Activated T-cell treated with anti-CD3 and anti-CD28 coated beads, Interleukin-2, amount 50 U/mL, for 4 hours (primary cell): ENCODE measurements at regions not wholly inside any gene's neighbourhood (a gene's known extent, or its start where the extent isn't known, plus 50 kb on each side); places are given as distances from the start of the nearest gene placed in this dataset.

ENCODE experiments used
- ATAC-seq, 2 donors: fragments of 200-7000 bp; cut with Tn5 transposase; one replicate each; pipeline ENCODE4 v1.10.0; 2021
- DNase-seq: peaks from one replicate; pipeline ENCODE4 v3.0.0-alpha.2; 2020
- H3K27me3 Mint-ChIP-seq: one replicate; pipeline ENCODE4 v1.8.0; 2021; ENCODE audit warnings: low read depth, mixed read lengths
- H3K36me3 Mint-ChIP-seq: one replicate; pipeline ENCODE4 v1.8.0; 2022; ENCODE audit warnings: mixed read lengths; ENCODE audit not compliant: insufficient read depth
- H3K4me1 Mint-ChIP-seq: one replicate; pipeline ENCODE4 v1.8.0; 2021; ENCODE audit warnings: low read depth, mixed read lengths
- H3K4me3 Mint-ChIP-seq: one replicate; pipeline ENCODE4 v1.8.0; 2021; ENCODE audit warnings: mild to moderate bottlenecking, moderate library complexity, mixed read lengths
- H3K9me3 Mint-ChIP-seq: one replicate; pipeline ENCODE4 v1.8.0; 2021; ENCODE audit warnings: mixed read lengths

DNA sequence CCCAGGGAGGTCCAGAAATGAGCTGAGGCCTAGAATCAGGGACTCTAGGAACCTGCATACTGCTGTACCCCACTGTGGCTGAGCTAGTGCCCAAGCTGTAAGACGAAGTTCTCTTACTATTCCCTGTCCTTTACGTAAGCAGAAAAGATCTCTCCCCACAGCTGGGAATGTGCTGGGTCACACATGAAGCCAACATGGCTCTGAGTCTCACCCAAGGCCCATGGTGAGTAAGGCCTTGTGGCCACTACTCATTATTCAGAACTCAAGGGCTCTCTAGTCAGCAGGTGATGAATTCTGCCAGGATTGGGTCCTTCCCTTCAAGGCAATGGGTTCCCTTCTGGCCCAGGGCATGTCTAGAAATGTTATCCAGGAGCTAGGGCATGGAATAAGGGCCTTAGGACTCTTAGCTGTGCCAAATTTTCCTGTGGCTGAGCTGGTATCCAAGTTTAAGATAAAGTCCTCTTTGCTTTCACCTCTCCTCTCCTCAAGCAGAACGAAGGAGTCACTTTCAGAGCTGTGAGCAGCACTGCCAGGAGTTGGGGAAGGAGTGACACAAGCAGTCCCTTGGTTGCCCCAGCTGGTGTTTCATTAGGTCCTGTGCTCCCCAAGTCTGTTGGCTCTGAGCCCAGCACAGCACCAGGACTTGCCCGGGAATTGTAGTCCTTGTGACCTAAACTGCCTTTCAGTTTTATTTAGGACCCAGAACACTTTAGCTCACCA, 707.6 kb downstream of the SLC4A3 start:
- no peak for DNase-seq
- ATAC-seq: no peak
- H3K27me3 Mint-ChIP-seq: no peaks in the 10 kb centered on the region
- no peak overlapping the region for H3K4me3 Mint-ChIP-seq
- H3K9me3 Mint-ChIP-seq: peaks cover 28% of the 10 kb centered on the region
- H3K36me3 Mint-ChIP-seq: no peaks in the 10 kb centered on the region
- no peaks in the 10 kb centered on the region for H3K4me1 Mint-ChIP-seq

DNA sequence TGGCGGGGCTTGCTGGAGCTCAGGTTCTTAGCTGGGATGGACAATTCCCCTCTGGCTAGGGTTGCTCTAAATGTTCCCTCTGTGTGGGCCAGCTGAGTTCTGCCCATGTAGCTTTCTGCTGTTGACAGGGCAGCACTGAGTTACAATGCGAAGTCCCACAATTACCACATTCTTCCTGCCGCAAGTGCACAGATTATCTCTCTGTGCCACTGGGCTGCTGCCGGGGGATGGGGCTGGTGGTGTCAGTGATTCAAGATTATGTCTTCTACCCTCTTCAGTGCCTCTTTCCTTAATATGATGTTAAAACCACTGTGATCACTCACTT, 708.1 kb downstream of the SLC4A3 start:
- H3K27me3 Mint-ChIP-seq: no peaks in the 10 kb centered on the region

DNA sequence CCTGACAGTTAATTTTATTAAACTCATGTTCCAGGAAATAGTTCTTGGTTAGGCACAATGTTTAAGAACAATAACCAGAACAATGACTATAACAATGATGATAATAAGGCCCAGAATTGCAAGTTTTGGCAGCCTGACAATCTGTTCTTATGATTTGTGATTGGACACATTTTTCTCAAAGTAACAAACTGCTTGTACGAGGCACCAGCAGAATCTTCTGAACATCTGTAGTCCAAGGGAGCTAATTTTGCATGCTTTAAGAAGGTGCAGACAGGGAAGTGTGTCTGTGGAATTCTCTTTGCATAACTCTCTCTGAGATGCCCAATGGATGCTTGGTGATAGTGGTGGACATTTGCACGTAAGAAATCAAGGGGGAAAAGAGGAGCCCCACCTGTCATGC, 709.3 kb downstream of the SLC4A3 start:
- Mint-ChIP-seq H3K4me1 (no peaks in the 10 kb centered on the region), H3K36me3 (no peaks in the 10 kb centered on the region), H3K9me3 (peaks cover 19% of the 10 kb centered on the region), H3K27me3 (no peaks in the 10 kb centered on the region), H3K4me3 (no peak overlapping the region)
- DNase-seq (no peak), ATAC-seq (no peak)

More for the DNA sequence above, 708.1 kb downstream of the SLC4A3 start:
- Mint-ChIP-seq H3K4me1 (no peaks in the 10 kb centered on the region), H3K36me3 (no peaks in the 10 kb centered on the region), H3K9me3 (peaks cover 26% of the 10 kb centered on the region), H3K4me3 (no peak overlapping the region)
- no peak for ATAC-seq
- no peak for DNase-seq

DNA sequence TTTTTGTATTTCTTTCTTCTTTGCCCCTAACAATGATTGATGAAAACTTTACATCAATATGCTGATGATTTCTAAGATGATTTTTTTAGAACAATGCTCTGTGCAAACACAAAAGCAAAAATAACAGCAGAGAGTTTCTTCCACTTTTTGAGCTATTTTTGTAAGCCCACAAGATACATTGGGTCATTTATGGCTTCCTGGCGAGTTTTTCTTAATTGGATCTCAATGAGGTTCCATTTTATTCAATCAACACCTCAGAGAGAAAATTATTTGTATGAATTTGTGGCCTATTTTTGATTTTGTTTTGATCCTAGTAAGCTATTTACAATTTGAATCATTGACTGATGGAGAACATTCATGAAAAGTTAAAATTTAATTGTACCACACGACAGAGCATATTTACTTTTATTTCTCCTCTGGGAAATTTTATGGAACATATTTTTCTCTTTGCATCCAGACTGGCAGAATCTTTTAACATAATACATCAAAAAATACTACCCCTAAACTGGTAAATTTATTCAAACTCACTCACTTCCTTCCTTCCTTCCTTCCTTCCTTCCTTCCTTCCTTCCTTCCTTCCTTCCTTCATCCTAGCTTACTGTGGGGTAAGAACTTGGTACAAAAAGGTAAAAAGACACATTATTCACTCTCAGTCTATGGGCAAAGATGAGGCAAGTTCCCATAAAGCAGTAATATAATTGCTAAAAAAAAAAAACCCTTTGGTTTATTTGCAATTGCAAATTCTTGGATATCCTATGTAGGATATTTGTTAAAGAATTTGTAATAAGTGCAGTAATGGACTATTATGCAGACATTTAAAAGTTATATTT, 710.4 kb downstream of the SLC4A3 start:
- H3K27me3 Mint-ChIP-seq: no peaks in the 10 kb centered on the region
- H3K36me3 Mint-ChIP-seq: no peaks in the 10 kb centered on the region
- H3K4me1 Mint-ChIP-seq: no peaks in the 10 kb centered on the region
- DNase-seq (no peak), ATAC-seq (no peak)
- H3K4me3 Mint-ChIP-seq: no peak overlapping the region
- peaks cover 11% of the 10 kb centered on the region for H3K9me3 Mint-ChIP-seq

DNA sequence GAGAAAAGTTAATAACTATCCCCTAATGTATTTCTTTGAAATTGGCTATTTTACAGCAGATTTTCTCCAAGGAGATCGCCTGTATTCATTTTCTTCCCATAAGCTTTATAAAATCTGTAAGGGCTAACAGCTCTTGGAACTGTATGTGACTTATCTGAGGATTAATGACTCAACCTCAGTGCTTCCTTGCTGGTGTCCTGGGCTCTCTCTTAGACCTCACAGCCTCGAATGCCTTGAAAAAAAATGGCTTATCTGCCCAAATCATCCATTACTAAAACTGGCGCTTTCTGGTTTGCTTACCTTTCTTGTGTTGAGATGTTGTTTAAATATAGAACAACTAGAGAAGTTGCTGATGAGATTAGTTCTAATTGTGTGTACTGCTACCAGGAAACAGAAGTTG, 713.6 kb downstream of the SLC4A3 start:
- Mint-ChIP-seq H3K4me3 (no peak overlapping the region), H3K27me3 (no peaks in the 10 kb centered on the region), H3K36me3 (no peaks in the 10 kb centered on the region), H3K4me1 (no peaks in the 10 kb centered on the region), H3K9me3 (peaks cover 3% of the 10 kb centered on the region)
- DNase-seq (no peak), ATAC-seq (no peak)

DNA sequence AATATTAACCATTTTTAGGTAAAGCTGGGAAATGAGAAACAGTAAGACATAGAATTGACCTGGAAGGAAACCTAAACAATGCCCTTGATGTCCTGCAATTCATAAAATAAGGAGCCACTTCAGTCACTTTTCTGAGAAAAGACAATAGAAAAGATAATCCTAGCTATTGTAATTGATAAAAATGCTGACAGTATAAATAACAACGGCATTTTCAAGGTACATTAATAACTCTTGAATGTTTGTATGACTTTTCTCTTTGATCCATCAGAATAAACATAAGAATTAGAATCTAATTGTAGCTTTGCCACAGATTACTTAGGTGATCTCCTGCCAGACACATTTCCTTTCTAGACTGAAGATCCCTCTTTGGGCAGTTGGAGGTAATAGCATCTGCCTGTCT, 719.5 kb downstream of the SLC4A3 start:
- H3K4me1 Mint-ChIP-seq: no peaks in the 10 kb centered on the region
- no peak for ATAC-seq
- no peak for DNase-seq
- H3K36me3 Mint-ChIP-seq: no peaks in the 10 kb centered on the region
- H3K9me3 Mint-ChIP-seq: no peaks in the 10 kb centered on the region
- H3K27me3 Mint-ChIP-seq: no peaks in the 10 kb centered on the region
- H3K4me3 Mint-ChIP-seq: no peak overlapping the region

DNA sequence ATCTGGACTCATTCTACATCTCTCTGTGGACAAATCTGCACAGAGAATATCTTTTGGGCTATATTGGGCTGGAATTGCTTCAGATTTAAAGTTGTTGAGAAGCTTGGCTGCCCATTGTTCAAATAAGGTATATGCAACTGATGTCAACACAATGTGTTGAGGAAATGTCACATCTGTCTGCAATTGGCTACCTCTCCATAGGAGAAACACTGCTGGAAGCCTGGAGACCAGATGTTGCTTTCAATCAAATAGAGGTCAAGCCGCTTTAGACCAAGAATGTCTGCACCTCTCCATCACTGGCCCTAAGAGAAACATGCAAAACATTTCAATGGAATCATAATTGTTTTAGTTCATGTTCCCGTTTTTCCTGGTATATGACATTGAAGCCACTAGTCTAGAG, 720.2 kb downstream of the SLC4A3 start:
- H3K4me1 Mint-ChIP-seq: no peaks in the 10 kb centered on the region
- no peaks in the 10 kb centered on the region for H3K27me3 Mint-ChIP-seq
- no peaks in the 10 kb centered on the region for H3K9me3 Mint-ChIP-seq
- H3K36me3 Mint-ChIP-seq: no peaks in the 10 kb centered on the region
- DNase-seq (no peak), ATAC-seq (no peak)
- no peak overlapping the region for H3K4me3 Mint-ChIP-seq

DNA sequence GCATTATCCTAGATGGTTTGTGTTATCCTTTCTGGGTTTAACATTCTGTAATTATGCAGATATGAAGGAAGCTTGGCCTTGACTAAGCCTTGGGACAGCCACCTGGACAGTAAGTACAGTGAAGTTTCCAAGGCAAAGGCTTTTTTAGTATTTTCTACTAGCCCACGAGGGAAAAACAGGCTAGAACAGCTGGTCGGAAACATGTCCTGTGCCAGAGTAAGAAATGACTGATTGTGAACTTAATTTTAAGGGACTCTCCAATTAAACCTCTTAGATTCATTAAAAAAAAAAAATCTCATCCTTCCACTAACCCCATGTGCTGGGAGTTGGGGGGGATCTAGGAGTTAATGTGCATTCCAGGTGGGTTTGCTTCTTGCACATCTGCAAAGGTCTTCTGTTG, 720.8 kb downstream of the SLC4A3 start:
- H3K4me3 Mint-ChIP-seq: no peak overlapping the region
- DNase-seq (no peak), ATAC-seq (no peak)
- no peaks in the 10 kb centered on the region for H3K27me3 Mint-ChIP-seq
- H3K9me3 Mint-ChIP-seq: no peaks in the 10 kb centered on the region
- no peaks in the 10 kb centered on the region for H3K4me1 Mint-ChIP-seq
- H3K36me3 Mint-ChIP-seq: no peaks in the 10 kb centered on the region

DNA sequence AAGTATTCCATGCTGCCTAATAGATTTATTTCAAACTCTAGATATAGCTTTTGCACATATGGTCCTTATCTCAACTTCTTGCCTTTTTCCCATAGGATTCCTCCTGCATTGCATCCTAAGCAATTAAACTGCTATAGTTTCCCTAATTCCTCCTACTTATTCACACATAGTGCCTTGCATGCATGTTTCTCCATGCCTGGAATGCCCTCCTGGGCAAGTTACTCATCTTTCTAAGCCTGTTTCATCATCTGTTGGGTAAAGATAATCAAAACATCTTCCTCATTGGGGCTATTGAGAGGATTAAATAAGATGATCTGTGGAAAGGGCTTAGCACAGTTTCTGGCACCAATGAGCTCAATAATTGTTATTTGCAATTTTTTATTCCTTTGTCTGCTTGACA, 726.5 kb downstream of the SLC4A3 start:
- no peaks in the 10 kb centered on the region for H3K27me3 Mint-ChIP-seq
- no peak overlapping the region for H3K4me3 Mint-ChIP-seq
- DNase-seq: no peak
- ATAC-seq: no peak
- no peaks in the 10 kb centered on the region for H3K9me3 Mint-ChIP-seq
- no peaks in the 10 kb centered on the region for H3K36me3 Mint-ChIP-seq
- no peaks in the 10 kb centered on the region for H3K4me1 Mint-ChIP-seq

DNA sequence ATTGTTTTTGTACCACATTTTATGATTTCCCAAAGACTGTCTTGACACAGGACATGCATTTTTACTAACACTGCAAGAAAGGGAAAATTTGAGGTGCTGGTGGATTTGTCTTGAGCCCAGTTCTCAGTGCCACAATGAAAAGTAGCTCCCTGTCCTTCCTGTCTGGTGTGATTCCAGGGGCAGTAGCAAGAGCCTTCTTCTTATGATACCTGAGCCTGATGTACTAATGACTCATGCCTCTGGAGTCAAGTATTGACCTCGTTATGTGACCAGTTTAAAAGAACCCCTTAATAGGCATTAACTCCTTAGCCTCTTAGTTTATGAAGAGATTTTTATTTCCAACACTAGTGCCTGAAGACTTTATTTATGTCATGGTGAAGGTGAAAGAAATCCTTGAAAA, 728.6 kb downstream of the SLC4A3 start:
- Mint-ChIP-seq H3K4me3 (no peak overlapping the region), H3K27me3 (no peaks in the 10 kb centered on the region), H3K36me3 (no peaks in the 10 kb centered on the region), H3K9me3 (no peaks in the 10 kb centered on the region), H3K4me1 (no peaks in the 10 kb centered on the region)
- ATAC-seq (no peak), DNase-seq (no peak)

DNA sequence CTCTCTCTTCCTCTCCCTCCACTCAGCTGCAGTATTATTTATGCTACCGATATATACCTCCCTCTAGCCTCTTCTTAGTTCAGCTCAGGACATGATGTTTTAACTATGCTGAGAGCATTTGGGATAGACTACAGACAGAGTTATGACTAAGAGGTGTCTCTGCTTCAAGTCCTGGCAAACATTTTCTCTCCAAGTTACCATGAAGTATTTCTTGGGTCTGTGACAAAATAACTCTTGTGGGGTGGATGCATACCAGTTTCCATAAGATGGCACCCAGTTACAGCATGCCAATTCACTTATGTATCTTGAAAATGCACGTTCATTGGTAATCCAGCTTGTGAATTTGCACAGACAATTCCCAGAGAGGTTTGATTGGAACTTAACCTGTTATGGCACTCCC, 737.6 kb downstream of the SLC4A3 start:
- DNase-seq (no peak), ATAC-seq (no peak)

DNA sequence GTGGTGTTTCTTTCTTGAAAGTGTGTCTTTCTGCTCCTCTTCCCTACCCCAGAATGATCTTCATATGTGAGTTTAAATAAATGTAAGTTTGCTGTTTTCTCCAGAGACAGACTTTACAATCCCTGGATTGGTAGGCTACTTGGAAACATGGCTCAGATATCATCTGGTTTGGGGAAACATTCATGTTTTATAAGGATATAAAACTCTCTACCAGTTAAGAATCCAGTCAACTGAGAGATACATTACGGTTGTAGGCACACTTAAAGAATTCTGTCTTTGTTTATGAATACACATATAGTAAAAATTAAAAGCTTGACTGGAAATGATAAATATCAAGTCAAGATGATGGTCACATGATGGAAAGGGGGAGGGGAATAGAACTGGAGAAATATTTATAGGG, 739.3 kb downstream of the SLC4A3 start:
- DNase-seq (no peak), ATAC-seq (no peak)
- Mint-ChIP-seq H3K9me3 (no peaks in the 10 kb centered on the region), H3K4me3 (no peak overlapping the region), H3K4me1 (no peaks in the 10 kb centered on the region), H3K36me3 (no peaks in the 10 kb centered on the region), H3K27me3 (no peaks in the 10 kb centered on the region)

More for the DNA sequence above, 737.6 kb downstream of the SLC4A3 start:
- no peak overlapping the region for H3K4me3 Mint-ChIP-seq
- H3K4me1 Mint-ChIP-seq: no peaks in the 10 kb centered on the region
- no peaks in the 10 kb centered on the region for H3K36me3 Mint-ChIP-seq
- H3K27me3 Mint-ChIP-seq: no peaks in the 10 kb centered on the region
- no peaks in the 10 kb centered on the region for H3K9me3 Mint-ChIP-seq

DNA sequence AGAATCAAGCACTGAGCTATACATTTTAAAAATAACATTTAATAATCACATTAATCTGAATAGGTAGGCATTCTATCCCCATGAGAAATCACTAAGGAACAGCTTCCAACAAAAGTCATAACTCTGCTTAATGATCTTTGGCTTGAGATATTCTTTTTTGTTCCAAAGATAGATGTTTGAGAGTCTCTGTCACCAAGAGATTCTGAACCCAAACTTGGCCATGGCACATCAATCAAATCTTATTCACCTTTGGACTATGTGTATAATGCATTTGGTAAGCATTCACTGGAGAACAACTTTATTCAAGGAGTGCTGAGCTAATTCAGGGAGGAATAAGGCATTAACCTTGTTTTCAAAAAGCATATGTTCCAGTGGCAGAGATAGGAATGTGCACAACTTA, 743.3 kb downstream of the SLC4A3 start:
- DNase-seq (no peak), ATAC-seq (no peak)
- no peaks in the 10 kb centered on the region for H3K9me3 Mint-ChIP-seq
- H3K4me1 Mint-ChIP-seq: no peaks in the 10 kb centered on the region
- H3K4me3 Mint-ChIP-seq: no peak overlapping the region
- H3K27me3 Mint-ChIP-seq: no peaks in the 10 kb centered on the region
- no peaks in the 10 kb centered on the region for H3K36me3 Mint-ChIP-seq

DNA sequence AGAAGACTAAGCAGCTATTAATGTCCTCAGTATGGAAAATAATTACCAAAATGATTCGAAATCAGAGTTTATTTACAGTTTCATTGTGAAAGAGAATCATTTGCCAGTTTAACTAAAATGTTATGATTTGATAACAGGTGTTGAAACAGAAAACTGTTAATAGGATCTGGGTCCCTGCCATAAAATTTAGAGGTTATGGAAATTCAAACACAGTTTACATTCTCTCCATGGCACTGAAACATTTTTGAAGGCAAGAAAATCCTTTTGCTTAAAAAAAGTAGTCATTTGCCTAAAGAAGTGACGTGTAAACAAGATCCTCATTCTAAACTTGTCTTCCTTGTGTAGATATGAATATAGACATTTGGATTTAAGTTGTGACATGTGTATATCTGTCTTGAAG, 743.8 kb downstream of the SLC4A3 start:
- Mint-ChIP-seq H3K4me1 (no peaks in the 10 kb centered on the region), H3K9me3 (no peaks in the 10 kb centered on the region), H3K27me3 (no peaks in the 10 kb centered on the region), H3K4me3 (no peak overlapping the region), H3K36me3 (no peaks in the 10 kb centered on the region)
- DNase-seq: no peak
- ATAC-seq: no peak

DNA sequence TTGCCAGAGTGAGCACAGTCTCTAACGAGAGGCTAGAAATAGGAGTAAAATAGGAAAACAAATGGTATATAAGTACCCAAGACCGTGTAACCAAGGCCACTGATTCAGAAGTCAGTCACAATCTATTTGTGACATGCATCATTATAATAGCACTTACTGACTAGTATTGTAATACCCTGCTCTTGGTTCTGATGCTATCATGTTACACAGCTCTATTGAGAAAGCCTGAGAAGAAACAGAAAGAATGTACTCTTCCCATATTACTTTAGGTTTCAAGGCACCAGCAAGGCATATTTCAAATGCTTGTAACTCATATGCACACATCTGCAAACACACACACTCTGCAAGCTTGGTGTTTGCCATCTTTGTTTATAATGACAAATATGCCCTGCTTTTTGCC, 746.4 kb downstream of the SLC4A3 start:
- no peaks in the 10 kb centered on the region for H3K36me3 Mint-ChIP-seq
- no peak for DNase-seq
- no peak overlapping the region for H3K4me3 Mint-ChIP-seq
- H3K27me3 Mint-ChIP-seq: no peaks in the 10 kb centered on the region
- no peak for ATAC-seq
- H3K4me1 Mint-ChIP-seq: no peaks in the 10 kb centered on the region
- peaks cover under 1% of the 10 kb centered on the region for H3K9me3 Mint-ChIP-seq
